VCaP (cell line): ENCODE measurements at regions not wholly inside any gene's neighbourhood (a gene's known extent, or its start where the extent isn't known, plus 50 kb on each side); places are given as distances from the start of the nearest gene placed in this dataset.

ENCODE experiments used
- H3K27ac ChIP-seq: fragments of 450-650 bp; 2 replicates; pipeline ENCODE4 v1.5.1; 2017
- TF ChIP-seq, protein P1 (sequence below): fragments of 450-650 bp; conservative IDR thresholded peaks from 2 replicates; pipeline ENCODE4 v1.5.1; 2017; ENCODE audit warnings: mild to moderate bottlenecking, moderate library complexity

GRCh38 chr1:168433238-168433637, 110.6 kb downstream of the XCL2 start:
- no peak overlapping the region for H3K27ac ChIP-seq

GRCh38 chr1:168431882-168432281, 111.9 kb downstream of the XCL2 start:
- TF ChIP-seq, protein P1, sequence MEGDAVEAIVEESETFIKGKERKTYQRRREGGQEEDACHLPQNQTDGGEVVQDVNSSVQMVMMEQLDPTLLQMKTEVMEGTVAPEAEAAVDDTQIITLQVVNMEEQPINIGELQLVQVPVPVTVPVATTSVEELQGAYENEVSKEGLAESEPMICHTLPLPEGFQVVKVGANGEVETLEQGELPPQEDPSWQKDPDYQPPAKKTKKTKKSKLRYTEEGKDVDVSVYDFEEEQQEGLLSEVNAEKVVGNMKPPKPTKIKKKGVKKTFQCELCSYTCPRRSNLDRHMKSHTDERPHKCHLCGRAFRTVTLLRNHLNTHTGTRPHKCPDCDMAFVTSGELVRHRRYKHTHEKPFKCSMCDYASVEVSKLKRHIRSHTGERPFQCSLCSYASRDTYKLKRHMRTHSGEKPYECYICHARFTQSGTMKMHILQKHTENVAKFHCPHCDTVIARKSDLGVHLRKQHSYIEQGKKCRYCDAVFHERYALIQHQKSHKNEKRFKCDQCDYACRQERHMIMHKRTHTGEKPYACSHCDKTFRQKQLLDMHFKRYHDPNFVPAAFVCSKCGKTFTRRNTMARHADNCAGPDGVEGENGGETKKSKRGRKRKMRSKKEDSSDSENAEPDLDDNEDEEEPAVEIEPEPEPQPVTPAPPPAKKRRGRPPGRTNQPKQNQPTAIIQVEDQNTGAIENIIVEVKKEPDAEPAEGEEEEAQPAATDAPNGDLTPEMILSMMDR, result no peak
- no peak overlapping the region for H3K27ac ChIP-seq

More at GRCh38 chr1:168433238-168433637, 110.6 kb downstream of the XCL2 start:
- TF ChIP-seq, protein P1, result no peak

- TF ChIP-seq, protein P1, result no peak
- H3K27ac ChIP-seq, result no peak overlapping the region
Measured at GRCh38 chr1:168430321-168430720, 113.5 kb downstream of the XCL2 start.

DNA sequence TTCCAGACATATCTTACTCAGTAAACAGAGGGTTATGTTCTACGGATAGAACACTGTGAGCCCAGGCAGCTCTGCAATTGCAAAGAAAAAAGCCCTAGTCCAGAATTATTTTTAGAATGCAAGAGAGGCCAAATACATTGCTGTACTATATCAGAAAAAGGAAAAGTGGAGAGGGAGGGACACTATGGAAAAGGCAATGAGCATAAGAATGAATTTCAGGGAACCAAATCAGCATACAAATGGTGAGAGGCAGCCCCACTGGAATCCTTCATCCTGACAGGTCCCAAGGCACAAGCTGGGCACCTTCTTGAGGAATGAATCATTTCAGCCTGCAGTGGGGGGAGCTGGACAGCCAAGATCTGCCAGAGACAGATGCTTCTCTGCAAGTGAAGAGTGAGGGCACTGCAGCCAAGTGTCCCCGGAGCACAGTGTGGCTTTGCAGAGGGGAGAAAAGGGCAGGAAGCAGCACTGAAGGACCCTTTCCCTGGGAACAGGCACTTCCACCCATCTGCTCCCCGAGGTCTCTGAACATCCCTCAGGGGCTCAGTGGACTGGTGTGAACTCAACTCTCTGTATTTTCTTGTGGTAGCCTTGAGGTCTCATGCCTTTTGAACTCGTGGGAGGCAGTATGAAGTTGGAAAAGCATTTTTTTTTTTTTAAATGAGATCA, 115.6 kb downstream of the XCL2 start:
- H3K27ac ChIP-seq, result no peak overlapping the region
- TF ChIP-seq, protein P1, result no peak

- no peak overlapping the region for H3K27ac ChIP-seq
- TF ChIP-seq, protein P1, result no peak
Measured at GRCh38 chr1:168427051-168427450, 116.7 kb downstream of the XCL2 start.

DNA sequence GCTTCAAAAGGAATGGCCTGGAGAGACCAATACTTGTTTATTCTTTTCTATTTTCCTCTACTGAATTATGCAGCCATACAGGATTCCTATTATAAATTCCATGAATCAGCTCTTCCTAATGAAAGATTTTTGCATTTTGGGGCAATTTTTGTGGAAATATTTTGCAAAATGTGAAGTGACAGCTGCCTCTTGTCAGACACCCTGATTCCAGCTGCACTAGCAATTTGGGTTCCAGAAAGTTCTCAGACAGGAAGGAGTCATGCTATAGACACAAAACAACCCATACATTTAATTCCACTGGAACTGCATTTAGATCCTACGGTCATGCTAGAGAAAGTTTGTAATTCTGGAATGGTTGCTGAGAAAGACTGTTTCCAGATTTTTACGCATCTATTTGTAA, 119.5 kb downstream of the XCL2 start:
- TF ChIP-seq, protein P1, result no peak
- no peak overlapping the region for H3K27ac ChIP-seq

DNA sequence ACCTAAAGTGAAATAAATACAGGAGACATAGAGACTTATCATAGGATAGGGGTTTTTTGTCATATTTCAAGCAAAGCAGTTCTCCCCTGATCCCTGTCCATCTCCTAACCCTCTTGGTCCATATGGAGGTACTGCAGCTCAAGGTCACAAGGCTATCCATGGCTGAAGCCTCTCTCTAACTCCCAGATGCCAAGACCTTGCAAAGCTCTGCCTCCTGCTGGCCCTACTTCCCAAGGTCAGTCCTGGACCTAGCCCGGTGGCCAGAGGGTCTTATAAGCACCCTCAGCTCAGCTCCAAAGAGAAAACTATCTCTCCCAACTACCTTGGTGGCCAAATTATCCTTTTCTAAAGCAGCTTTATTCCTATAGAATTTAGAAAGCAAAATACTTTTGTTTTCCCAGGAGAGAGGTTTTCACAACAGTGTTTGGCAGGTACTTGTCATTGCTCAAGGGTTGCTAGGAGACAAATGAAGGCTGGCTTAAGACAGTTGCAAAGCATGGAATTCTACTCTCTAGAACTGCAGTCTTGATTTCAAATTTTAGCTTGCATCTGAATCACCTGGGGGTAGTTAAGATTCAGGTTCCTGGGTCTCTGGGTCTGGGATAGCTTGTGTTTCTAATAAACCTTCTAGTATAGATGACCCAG, 121.5 kb downstream of the XCL2 start:
- H3K27ac ChIP-seq, result no peak overlapping the region
- TF ChIP-seq, protein P1, result no peak
